WTC11 (cell line): ENCODE measurements at regions not wholly inside any gene's neighbourhood (a gene's known extent, or its start where the extent isn't known, plus 50 kb on each side); places are given as distances from the start of the nearest gene placed in this dataset.

Source experiments
- ATAC-seq: fragments of 200-7000 bp; cut with Tn5 transposase; 2 replicates; pipeline ENCODE4 v1.10.0; 2021; ENCODE audit warnings: mild to moderate bottlenecking, moderate library complexity
- CTCF ChIA-PET: fragments of 300-600 bp; sonication (Branson Sonifier 250); formaldehyde crosslinking; loops from one replicate; lab custom pipeline; 2021; ENCODE audit warnings: antibody characterized with exemption; lab: Charles Lee
- POLR2A ChIA-PET: fragments of 350-600 bp; sonication (Branson Sonifier 250); formaldehyde crosslinking; loops from one replicate; lab custom pipeline; 2021; ENCODE audit warnings: antibody characterized with exemption; lab: Charles Lee
- DNase-seq: peaks from one replicate; pipeline ENCODE4 v3.0.0; 2021; ENCODE audit warnings: low spot score
- H3K27ac Mint-ChIP-seq: 2 replicates; pipeline ENCODE4 v1.8.0; 2021; ENCODE audit warnings: mixed read lengths
- H3K27me3 Mint-ChIP-seq: 2 replicates; pipeline ENCODE4 v1.8.0; 2021; ENCODE audit warnings: low read depth, mild to moderate bottlenecking, moderate library complexity, mixed read lengths
- H3K36me3 Mint-ChIP-seq: 2 replicates; pipeline ENCODE4 v1.8.0; 2021; ENCODE audit warnings: mixed read lengths
- H3K4me1 Mint-ChIP-seq: 2 replicates; pipeline ENCODE4 v1.8.0; 2022; ENCODE audit warnings: mixed read lengths
- H3K4me3 Mint-ChIP-seq: 2 replicates; pipeline ENCODE4 v1.8.0; 2021; ENCODE audit warnings: mild to moderate bottlenecking, moderate library complexity, mixed read lengths
- H3K9me3 Mint-ChIP-seq: 2 replicates; pipeline ENCODE4 v1.8.0; 2021; ENCODE audit warnings: mixed read lengths
- CREM ChIP-seq: sonication (generic); formaldehyde crosslinking; IDR thresholded peaks from 2 replicates; pipeline ENCODE4 v1.8.1; 2022; ENCODE audit warnings: mild to moderate bottlenecking, missing genetic modification reagents, moderate library complexity
- ELF4 ChIP-seq: sonication (generic); formaldehyde crosslinking; IDR thresholded peaks from 2 replicates; pipeline ENCODE4 v1.8.1; 2022; ENCODE audit warnings: low read depth, mild to moderate bottlenecking, moderate library complexity, missing genetic modification reagents
- ESRRA ChIP-seq: sonication (generic); formaldehyde crosslinking; IDR thresholded peaks from 2 replicates; pipeline ENCODE4 v1.8.1; 2022; ENCODE audit warnings: mild to moderate bottlenecking, missing genetic modification reagents, borderline replicate concordance
- ETV6 ChIP-seq: sonication (generic); formaldehyde crosslinking; IDR thresholded peaks from 2 replicates; pipeline ENCODE4 v1.8.1; 2022; ENCODE audit warnings: mild to moderate bottlenecking, missing genetic modification reagents
- GABPB1 ChIP-seq: sonication (generic); formaldehyde crosslinking; IDR thresholded peaks from 2 replicates; pipeline ENCODE4 v1.8.1; 2023; ENCODE audit warnings: mild to moderate bottlenecking, missing genetic modification reagents
- JUN ChIP-seq: sonication (generic); formaldehyde crosslinking; IDR thresholded peaks from 2 replicates; pipeline ENCODE4 v1.8.0; 2023; ENCODE audit warnings: mild to moderate bottlenecking, missing genetic modification reagents
- KAT7 ChIP-seq: sonication (generic); formaldehyde crosslinking; IDR thresholded peaks from 2 replicates; pipeline ENCODE4 v1.8.1; 2023; ENCODE audit warnings: missing genetic modification reagents, mild to moderate bottlenecking, borderline replicate concordance
- NFATC4 ChIP-seq: fragments of 250-450 bp; sonication (Bioruptor Pico); IDR thresholded peaks from 2 replicates; pipeline ENCODE4 v1.9.0; 2021; ENCODE audit warnings: mild to moderate bottlenecking
- NFE2L1 ChIP-seq: sonication (generic); formaldehyde crosslinking; IDR thresholded peaks from 2 replicates; pipeline ENCODE4 v1.8.1; 2023; ENCODE audit warnings: missing genetic modification reagents
- NR3C1 ChIP-seq: sonication (generic); formaldehyde crosslinking; conservative IDR thresholded peaks from 2 replicates; pipeline ENCODE4 v1.8.1; 2023; ENCODE audit warnings: low read depth, mild to moderate bottlenecking, missing genetic modification reagents
- OVOL2 ChIP-seq: fragments of 250-450 bp; sonication (Bioruptor Pico); IDR thresholded peaks from 2 replicates; pipeline ENCODE4 v1.9.0; 2021; ENCODE audit warnings: mild to moderate bottlenecking, borderline replicate concordance
- TCF7 ChIP-seq: sonication (generic); formaldehyde crosslinking; IDR thresholded peaks from 2 replicates; pipeline ENCODE4 v1.8.0; 2022; ENCODE audit warnings: mild to moderate bottlenecking, low read depth, missing genetic modification reagents, moderate library complexity
- TEAD1 ChIP-seq: sonication (generic); formaldehyde crosslinking; IDR thresholded peaks from 2 replicates; pipeline ENCODE4 v1.8.0; 2022; ENCODE audit warnings: mild to moderate bottlenecking, missing genetic modification reagents
- TEAD4 ChIP-seq: sonication (generic); formaldehyde crosslinking; IDR thresholded peaks from 2 replicates; pipeline ENCODE4 v1.8.0; 2022; ENCODE audit warnings: mild to moderate bottlenecking, missing genetic modification reagents
- ZNF138 ChIP-seq: sonication (generic); formaldehyde crosslinking; conservative IDR thresholded peaks from 2 replicates; pipeline ENCODE4 v1.8.1; 2022; ENCODE audit warnings: mild to moderate bottlenecking, moderate library complexity, missing genetic modification reagents
- ZNF263 ChIP-seq: sonication (generic); formaldehyde crosslinking; IDR thresholded peaks from 2 replicates; pipeline ENCODE4 v1.8.1; 2022; ENCODE audit warnings: low read depth, mild to moderate bottlenecking, moderate library complexity, missing genetic modification reagents
- ZNF423 ChIP-seq: fragments of 250-450 bp; sonication (Bioruptor Pico); IDR thresholded peaks from 2 replicates; pipeline ENCODE4 v2.1.2; 2022; ENCODE audit warnings: mild to moderate bottlenecking, moderate library complexity
- ZNF671 ChIP-seq: fragments of 250-450 bp; sonication (Bioruptor Pico); IDR thresholded peaks from 2 replicates; pipeline ENCODE4 v1.8.0; 2021; ENCODE audit warnings: mild to moderate bottlenecking
- TF ChIP-seq, protein P1 (sequence below): sonication (generic); formaldehyde crosslinking; IDR thresholded peaks from 2 replicates; pipeline ENCODE4 v1.8.0; 2022; ENCODE audit warnings: mild to moderate bottlenecking, missing genetic modification reagents
- TF ChIP-seq, protein P2 (sequence below): sonication (generic); formaldehyde crosslinking; IDR thresholded peaks from 2 replicates; pipeline ENCODE4 v1.8.1; 2022; ENCODE audit warnings: mild to moderate bottlenecking, missing genetic modification reagents, moderate library complexity, borderline replicate concordance
- TF ChIP-seq, protein P3 (sequence below): sonication (generic); formaldehyde crosslinking; IDR thresholded peaks from 2 replicates; pipeline ENCODE4 v1.8.1; 2023; ENCODE audit warnings: mild to moderate bottlenecking, missing genetic modification reagents, moderate library complexity
- TF ChIP-seq, protein P4 (sequence below): sonication (generic); formaldehyde crosslinking; IDR thresholded peaks from 2 replicates; pipeline ENCODE4 v1.8.0; 2023; ENCODE audit warnings: mild to moderate bottlenecking, missing genetic modification reagents
- TF ChIP-seq, protein P5 (sequence below): fragments of 250-450 bp; sonication (Bioruptor Pico); IDR thresholded peaks from 2 replicates; pipeline ENCODE4 v1.9.0; 2021; ENCODE audit warnings: mild to moderate bottlenecking
- TF ChIP-seq, protein P6 (sequence below): sonication (generic); formaldehyde crosslinking; IDR thresholded peaks from 2 replicates; pipeline ENCODE4 v1.8.1; 2023; ENCODE audit warnings: mild to moderate bottlenecking, missing genetic modification reagents, moderate library complexity
- TF ChIP-seq, protein P7 (sequence below): fragments of 250-450 bp; sonication (Bioruptor Pico); conservative IDR thresholded peaks from 2 replicates; pipeline ENCODE4 v1.9.0; 2021; ENCODE audit warnings: mild to moderate bottlenecking
- TF ChIP-seq, protein P8 (sequence below): sonication (generic); formaldehyde crosslinking; IDR thresholded peaks from 2 replicates; pipeline ENCODE4 v1.8.0; 2023; ENCODE audit warnings: missing genetic modification reagents

DNA sequence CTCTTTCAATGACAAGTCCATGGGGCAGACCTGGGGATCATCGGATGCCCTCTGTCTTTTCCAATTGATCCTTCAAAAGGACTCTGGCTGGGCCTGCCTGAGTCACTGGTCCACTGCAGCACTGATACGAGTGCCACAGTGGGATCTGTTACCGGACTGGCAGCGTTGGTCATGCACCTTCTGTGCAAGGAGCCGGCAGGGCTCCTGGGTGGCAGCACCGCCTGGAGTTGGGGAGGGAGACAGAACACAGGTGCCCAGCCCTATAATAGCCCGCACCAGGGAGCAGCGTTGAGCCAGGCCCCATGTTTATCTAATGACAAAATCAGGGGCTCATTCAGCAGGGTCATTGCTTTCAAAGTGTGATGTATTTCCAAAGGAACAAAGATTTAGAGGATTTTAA lies 64.2 kb upstream of the NXT1 start:
- peaks cover 8% of the 10 kb centered on the region for H3K4me1 Mint-ChIP-seq
- ChIA-PET POLR2A (no interaction called here), CTCF (no interaction called here)
- ATAC-seq (no peak), DNase-seq (no peak)
- H3K36me3 Mint-ChIP-seq: no peaks in the 10 kb centered on the region
- no peaks in the 10 kb centered on the region; the same call in 1 of the 2 replicates for H3K9me3 Mint-ChIP-seq
- no peak overlapping the region for H3K4me3 Mint-ChIP-seq
- H3K27ac Mint-ChIP-seq: no peak overlapping the region
- TF ChIP-seq ESRRA (no peak), TCF7 (CRISPR knock-in tag) (no peak), JUN (CRISPR knock-in tag) (no peak), NR3C1 (CRISPR knock-in tag) (no peak), ZNF423 (CRISPR knock-in tag) (no peak), GABPB1 (CRISPR knock-in tag) (no peak), CREM (CRISPR knock-in tag) (no peak), KAT7 (CRISPR knock-in tag) (no peak), ZNF138 (no peak)
- TF ChIP-seq, protein P1, sequence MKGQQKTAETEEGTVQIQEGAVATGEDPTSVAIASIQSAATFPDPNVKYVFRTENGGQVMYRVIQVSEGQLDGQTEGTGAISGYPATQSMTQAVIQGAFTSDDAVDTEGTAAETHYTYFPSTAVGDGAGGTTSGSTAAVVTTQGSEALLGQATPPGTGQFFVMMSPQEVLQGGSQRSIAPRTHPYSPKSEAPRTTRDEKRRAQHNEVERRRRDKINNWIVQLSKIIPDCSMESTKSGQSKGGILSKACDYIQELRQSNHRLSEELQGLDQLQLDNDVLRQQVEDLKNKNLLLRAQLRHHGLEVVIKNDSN (CRISPR knock-in tag): no peak
- TF ChIP-seq, protein P2, sequence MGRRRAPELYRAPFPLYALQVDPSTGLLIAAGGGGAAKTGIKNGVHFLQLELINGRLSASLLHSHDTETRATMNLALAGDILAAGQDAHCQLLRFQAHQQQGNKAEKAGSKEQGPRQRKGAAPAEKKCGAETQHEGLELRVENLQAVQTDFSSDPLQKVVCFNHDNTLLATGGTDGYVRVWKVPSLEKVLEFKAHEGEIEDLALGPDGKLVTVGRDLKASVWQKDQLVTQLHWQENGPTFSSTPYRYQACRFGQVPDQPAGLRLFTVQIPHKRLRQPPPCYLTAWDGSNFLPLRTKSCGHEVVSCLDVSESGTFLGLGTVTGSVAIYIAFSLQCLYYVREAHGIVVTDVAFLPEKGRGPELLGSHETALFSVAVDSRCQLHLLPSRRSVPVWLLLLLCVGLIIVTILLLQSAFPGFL: no peak
- TF ChIP-seq, protein P3, sequence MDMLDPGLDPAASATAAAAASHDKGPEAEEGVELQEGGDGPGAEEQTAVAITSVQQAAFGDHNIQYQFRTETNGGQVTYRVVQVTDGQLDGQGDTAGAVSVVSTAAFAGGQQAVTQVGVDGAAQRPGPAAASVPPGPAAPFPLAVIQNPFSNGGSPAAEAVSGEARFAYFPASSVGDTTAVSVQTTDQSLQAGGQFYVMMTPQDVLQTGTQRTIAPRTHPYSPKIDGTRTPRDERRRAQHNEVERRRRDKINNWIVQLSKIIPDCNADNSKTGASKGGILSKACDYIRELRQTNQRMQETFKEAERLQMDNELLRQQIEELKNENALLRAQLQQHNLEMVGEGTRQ (CRISPR knock-in tag): no peak
- no peaks in the 10 kb centered on the region for H3K27me3 Mint-ChIP-seq

DNA sequence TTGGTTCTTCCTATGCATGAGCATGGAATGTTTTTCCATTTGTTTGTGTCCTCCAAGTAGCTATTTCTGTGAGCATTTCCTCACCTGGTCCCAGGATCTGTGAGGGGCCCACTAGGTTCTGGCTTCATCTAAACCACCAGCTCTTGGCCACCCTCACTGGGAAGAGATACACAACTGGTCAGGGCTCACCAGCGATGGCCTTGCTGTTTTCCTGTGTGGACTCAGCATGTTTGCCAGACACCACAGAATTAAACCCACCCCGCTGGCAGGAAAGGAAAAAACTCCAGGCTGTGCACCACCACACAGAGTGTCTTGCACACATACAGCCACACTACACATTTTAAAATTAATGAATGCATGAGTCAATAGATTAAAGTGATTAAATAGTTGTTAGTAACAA lies 65.1 kb upstream of the NXT1 start:
- Mint-ChIP-seq H3K27ac (no peak overlapping the region), H3K4me1 (peaks cover 8% of the 10 kb centered on the region), H3K27me3 (no peaks in the 10 kb centered on the region), H3K36me3 (no peaks in the 10 kb centered on the region), H3K9me3 (no peaks in the 10 kb centered on the region; the same call in 1 of the 2 replicates), H3K4me3 (no peak overlapping the region)
- no peak for ATAC-seq
- ChIA-PET POLR2A (no interaction called here), CTCF (no interaction called here)
- DNase-seq: no peak
- TF ChIP-seq NFE2L1 (CRISPR knock-in tag): no peak
- TF ChIP-seq ELF4 (CRISPR knock-in tag): no peak
- TF ChIP-seq TEAD4 (CRISPR knock-in tag): no peak
- TF ChIP-seq, protein P4, sequence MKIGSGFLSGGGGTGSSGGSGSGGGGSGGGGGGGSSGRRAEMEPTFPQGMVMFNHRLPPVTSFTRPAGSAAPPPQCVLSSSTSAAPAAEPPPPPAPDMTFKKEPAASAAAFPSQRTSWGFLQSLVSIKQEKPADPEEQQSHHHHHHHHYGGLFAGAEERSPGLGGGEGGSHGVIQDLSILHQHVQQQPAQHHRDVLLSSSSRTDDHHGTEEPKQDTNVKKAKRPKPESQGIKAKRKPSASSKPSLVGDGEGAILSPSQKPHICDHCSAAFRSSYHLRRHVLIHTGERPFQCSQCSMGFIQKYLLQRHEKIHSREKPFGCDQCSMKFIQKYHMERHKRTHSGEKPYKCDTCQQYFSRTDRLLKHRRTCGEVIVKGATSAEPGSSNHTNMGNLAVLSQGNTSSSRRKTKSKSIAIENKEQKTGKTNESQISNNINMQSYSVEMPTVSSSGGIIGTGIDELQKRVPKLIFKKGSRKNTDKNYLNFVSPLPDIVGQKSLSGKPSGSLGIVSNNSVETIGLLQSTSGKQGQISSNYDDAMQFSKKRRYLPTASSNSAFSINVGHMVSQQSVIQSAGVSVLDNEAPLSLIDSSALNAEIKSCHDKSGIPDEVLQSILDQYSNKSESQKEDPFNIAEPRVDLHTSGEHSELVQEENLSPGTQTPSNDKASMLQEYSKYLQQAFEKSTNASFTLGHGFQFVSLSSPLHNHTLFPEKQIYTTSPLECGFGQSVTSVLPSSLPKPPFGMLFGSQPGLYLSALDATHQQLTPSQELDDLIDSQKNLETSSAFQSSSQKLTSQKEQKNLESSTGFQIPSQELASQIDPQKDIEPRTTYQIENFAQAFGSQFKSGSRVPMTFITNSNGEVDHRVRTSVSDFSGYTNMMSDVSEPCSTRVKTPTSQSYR (CRISPR knock-in tag): no peak
- TF ChIP-seq, protein P5, sequence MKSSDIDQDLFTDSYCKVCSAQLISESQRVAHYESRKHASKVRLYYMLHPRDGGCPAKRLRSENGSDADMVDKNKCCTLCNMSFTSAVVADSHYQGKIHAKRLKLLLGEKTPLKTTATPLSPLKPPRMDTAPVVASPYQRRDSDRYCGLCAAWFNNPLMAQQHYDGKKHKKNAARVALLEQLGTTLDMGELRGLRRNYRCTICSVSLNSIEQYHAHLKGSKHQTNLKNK: no peak
- no peak for TF ChIP-seq ZNF671 (CRISPR knock-in tag)
- TF ChIP-seq NFATC4 (CRISPR knock-in tag): no peak

DNA sequence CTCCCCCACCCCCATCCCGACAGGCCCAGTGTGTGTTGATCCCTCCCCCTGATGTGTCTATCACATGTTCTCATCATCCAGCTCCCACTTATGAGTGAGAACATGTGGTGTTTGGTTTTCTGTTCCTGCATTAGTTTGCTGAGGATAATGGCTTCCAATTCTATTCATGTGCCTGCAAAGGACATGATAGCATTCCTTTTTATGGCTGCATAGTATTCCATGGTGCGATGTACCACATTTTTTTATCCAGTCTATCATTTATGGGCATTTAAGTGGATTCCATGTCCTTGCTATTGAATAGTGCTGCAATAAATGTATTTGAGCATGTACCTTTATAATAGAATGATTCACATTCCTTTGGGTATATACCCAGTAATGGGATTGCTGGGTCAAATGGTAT lies 66.6 kb upstream of the NXT1 start:
- H3K27ac Mint-ChIP-seq: no peak overlapping the region
- no peaks in the 10 kb centered on the region; the same call in 1 of the 2 replicates for H3K9me3 Mint-ChIP-seq
- H3K27me3 Mint-ChIP-seq: no peaks in the 10 kb centered on the region
- peaks cover 8% of the 10 kb centered on the region for H3K4me1 Mint-ChIP-seq
- DNase-seq: no peak
- H3K36me3 Mint-ChIP-seq: no peaks in the 10 kb centered on the region
- POLR2A ChIA-PET: no interaction called here
- CTCF ChIA-PET: no interaction called here
- no peak overlapping the region for H3K4me3 Mint-ChIP-seq
- ATAC-seq: no peak
- TF ChIP-seq, protein P6, sequence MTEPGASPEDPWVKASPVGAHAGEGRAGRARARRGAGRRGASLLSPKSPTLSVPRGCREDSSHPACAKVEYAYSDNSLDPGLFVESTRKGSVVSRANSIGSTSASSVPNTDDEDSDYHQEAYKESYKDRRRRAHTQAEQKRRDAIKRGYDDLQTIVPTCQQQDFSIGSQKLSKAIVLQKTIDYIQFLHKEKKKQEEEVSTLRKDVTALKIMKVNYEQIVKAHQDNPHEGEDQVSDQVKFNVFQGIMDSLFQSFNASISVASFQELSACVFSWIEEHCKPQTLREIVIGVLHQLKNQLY (CRISPR knock-in tag): no peak
- no peak for TF ChIP-seq ETV6
- TF ChIP-seq, protein P7, sequence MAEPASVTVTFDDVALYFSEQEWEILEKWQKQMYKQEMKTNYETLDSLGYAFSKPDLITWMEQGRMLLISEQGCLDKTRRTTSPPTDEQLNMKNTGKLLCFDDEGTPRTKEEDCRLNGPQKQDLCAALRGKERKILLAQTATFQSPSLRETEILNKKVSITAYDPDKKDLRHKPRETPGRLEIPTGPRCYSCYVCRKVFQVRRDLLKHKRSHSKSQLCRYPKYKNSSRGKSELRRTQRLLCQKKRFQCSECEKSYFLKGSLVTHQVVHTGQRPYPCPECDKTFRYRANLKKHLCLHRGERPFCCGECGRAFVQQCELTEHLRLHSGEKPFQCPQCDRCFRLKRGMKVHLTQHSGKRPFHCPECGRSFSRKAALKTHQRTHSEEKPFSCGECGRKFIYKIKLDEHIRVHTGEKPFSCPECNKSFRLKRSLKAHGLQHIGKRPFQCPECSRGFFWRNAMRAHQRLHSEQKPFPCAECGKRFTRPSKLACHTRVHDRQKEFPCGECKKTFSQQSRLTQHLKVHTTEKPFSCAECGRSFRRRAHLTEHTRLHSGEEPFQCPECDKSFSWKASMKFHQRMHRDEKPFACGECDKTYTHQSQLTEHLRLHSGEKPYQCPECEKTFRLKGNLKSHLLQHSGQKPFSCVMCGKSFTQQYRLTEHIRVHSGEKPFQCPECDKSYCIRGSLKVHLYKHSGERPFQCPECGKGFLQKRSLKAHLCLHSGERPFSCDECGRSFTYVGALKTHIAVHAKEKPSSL (CRISPR knock-in tag): no peak
- TF ChIP-seq ZNF263 (CRISPR knock-in tag): no peak
- no peak for TF ChIP-seq NFE2L1 (CRISPR knock-in tag)
- TF ChIP-seq OVOL2 (CRISPR knock-in tag): no peak
- TF ChIP-seq TEAD1 (CRISPR knock-in tag): no peak
- TF ChIP-seq, protein P8, sequence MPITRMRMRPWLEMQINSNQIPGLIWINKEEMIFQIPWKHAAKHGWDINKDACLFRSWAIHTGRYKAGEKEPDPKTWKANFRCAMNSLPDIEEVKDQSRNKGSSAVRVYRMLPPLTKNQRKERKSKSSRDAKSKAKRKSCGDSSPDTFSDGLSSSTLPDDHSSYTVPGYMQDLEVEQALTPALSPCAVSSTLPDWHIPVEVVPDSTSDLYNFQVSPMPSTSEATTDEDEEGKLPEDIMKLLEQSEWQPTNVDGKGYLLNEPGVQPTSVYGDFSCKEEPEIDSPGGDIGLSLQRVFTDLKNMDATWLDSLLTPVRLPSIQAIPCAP: no peak
